Sigmoid colon (tissue), 6 donors: ENCODE measurements at regions not wholly inside any gene's neighbourhood (a gene's known extent, or its start where the extent isn't known, plus 50 kb on each side); places are given as distances from the start of the nearest gene placed in this dataset.

Source experiments
- DNase-seq: peaks from one replicate; pipeline ENCODE4 v3.0.0-alpha.2; 2019
- H3K27ac ChIP-seq, 4 donors: fragments of 200-600 bp; sonication (generic); one replicate each; pipeline ENCODE4 v1.5.1; 2016 to 2019; ENCODE audit warnings: mild to moderate bottlenecking in 1 of 4
- H3K27me3 ChIP-seq, 3 donors: fragments of 200-600 bp; sonication (generic); one replicate each; pipeline ENCODE4 v1.5.1; 2019; ENCODE audit warnings: mild to moderate bottlenecking in 1 of 3
- H3K36me3 ChIP-seq, 4 donors: fragments of 200-600 bp; sonication (generic); one replicate each; pipeline ENCODE4 v1.5.1; 2016 to 2019
- H3K4me1 ChIP-seq, 4 donors: fragments of 200-600 bp; sonication (generic); one replicate each; pipeline ENCODE4 v1.5.1; 2017 to 2019
- H3K4me3 ChIP-seq, 4 donors: fragments of 200-600 bp; sonication (generic); one replicate each; pipeline ENCODE4 v1.5.1; 2017 to 2019; ENCODE audit warnings: mild to moderate bottlenecking in 2 of 4, moderate library complexity in 1 of 4
- H3K9me3 ChIP-seq, 4 donors: fragments of 200-600 bp in 3 of 4; sonication (generic) in 3 of 4; one replicate each; pipeline versions ENCODE4 v1.5.1 to v1.6.1; 2013 to 2019
- EP300 ChIP-seq, 4 donors: sonication (generic); formaldehyde crosslinking; IDR thresholded peaks; one replicate each; pipeline ENCODE4 v1.6.1; 2017; ENCODE audit warnings: antibody characterized with exemption in 4 of 4
- POLR2A ChIP-seq, 2 donors: fragments of 450-650 bp; IDR thresholded peaks; one replicate each; pipeline ENCODE4 v1.6.1; 2016; ENCODE audit warnings: antibody characterized with exemption in 2 of 2, mild to moderate bottlenecking in 2 of 2, moderate library complexity in 2 of 2
- POLR2AphosphoS5 ChIP-seq, 4 donors: sonication (generic); formaldehyde crosslinking; IDR thresholded peaks; one replicate each; pipeline ENCODE4 v1.6.1; 2017; ENCODE audit warnings: antibody characterized with exemption in 4 of 4
- WGBS, 2 donors: extraction: QIAGEN DNeasy Blood & Tissue Kit; methylation state at CpG; one replicate each; pipeline ENCODE4 v1.1.7; 2013; 5-methylcytosine and 5-hydroxymethylcytosine counted together
- intact Hi-C: fragments of 100-400 bp; cut with DNase I; formaldehyde crosslinking; loops from one replicate; pipeline ENCODE4 v1.15.1; 2023
- TF ChIP-seq, protein P1 (sequence below), 4 experiments: fragments of 450-650 bp in 3 of 4; fragments of 200-600 bp in 1 of 4; IDR thresholded peaks; one replicate each; pipeline ENCODE4 v1.5.1; 2016 to 2019; ENCODE audit warnings: antibody characterized with exemption in 4 of 4, mild to moderate bottlenecking in 3 of 4, moderate library complexity in 2 of 4
- donor health status: healthy with polysubstance abuse.
- donor health status: healthy.

DNA sequence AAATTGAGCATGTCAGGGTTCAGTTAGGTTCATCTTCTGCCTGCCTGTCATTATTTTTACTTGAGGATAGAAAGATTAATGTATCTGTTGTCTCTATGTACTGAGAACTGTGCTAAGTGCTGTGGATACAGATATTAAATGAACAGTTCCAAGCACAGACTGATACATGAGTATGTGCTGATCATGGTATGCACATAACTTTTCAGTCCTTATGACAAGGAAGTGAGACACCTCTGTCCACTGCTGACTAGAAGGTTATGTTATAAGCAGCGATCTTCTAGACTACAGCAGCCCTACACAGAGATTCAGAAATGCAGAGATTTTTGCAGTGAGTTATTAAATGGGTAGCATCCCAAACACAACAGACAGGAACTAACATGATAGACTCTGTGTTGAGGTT, 335.6 kb upstream of the MTNR1B start:
- Histone ChIP-seq H3K4me3 (no peak overlapping the region), H3K27ac (no peak overlapping the region), H3K36me3 (no peaks in the 10 kb centered on the region), H3K4me1 (no peaks in the 10 kb centered on the region), H3K27me3 (no peaks in the 10 kb centered on the region), H3K9me3 (no peaks in the 10 kb centered on the region)
- no peak for DNase-seq
- intact Hi-C loops, result no loop called here
- TF ChIP-seq, protein P1, sequence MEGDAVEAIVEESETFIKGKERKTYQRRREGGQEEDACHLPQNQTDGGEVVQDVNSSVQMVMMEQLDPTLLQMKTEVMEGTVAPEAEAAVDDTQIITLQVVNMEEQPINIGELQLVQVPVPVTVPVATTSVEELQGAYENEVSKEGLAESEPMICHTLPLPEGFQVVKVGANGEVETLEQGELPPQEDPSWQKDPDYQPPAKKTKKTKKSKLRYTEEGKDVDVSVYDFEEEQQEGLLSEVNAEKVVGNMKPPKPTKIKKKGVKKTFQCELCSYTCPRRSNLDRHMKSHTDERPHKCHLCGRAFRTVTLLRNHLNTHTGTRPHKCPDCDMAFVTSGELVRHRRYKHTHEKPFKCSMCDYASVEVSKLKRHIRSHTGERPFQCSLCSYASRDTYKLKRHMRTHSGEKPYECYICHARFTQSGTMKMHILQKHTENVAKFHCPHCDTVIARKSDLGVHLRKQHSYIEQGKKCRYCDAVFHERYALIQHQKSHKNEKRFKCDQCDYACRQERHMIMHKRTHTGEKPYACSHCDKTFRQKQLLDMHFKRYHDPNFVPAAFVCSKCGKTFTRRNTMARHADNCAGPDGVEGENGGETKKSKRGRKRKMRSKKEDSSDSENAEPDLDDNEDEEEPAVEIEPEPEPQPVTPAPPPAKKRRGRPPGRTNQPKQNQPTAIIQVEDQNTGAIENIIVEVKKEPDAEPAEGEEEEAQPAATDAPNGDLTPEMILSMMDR (IDR thresholded peaks at IDR 0.05), result no peak
- TF ChIP-seq POLR2A (IDR thresholded peaks at IDR 0.05), result no peak
- TF ChIP-seq EP300 (IDR thresholded peaks at IDR 0.05), result no peak
- TF ChIP-seq POLR2AphosphoS5 (IDR thresholded peaks at IDR 0.05), result no peak
- 78 to 80% methylated on average over 1 of the region's 1 CpG for WGBS, 2 donors

DNA sequence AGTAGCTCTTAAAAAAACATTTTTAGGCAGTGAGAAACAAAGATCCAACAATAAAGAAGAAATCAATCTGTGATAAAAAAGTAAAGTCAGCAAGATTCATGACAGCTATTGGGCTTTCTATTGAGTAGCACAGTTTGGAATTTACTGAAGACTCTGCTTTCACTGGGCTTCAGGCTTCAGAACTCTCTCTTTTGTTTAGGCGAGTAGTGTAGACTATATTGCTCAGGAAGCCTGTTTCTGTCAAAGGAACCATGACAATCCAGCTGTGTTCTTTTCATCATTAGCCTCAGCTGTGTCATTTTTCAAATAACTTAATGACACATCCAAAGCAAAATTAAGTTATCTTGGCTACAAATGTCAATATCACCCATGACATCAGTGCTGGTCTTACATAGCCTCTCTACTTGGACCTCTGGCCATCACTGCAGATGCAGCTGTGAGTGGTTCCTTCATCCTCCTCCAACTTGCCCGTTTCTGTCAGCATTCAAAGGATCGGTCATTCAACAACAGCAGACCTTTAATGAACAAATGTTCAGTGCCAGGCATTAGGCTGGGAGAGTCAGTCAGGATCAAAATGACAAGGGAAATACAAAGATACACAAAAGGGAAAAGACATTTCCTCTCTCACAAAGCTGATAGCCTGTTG, 332.8 kb upstream of the MTNR1B start:
- TF ChIP-seq, protein P1 (IDR thresholded peaks at IDR 0.05), result no peak
- TF ChIP-seq POLR2A (IDR thresholded peaks at IDR 0.05) (no peak), EP300 (IDR thresholded peaks at IDR 0.05) (no peak), POLR2AphosphoS5 (IDR thresholded peaks at IDR 0.05) (no peak)
- no peaks in the 10 kb centered on the region for H3K27me3 ChIP-seq
- no peaks in the 10 kb centered on the region for H3K9me3 ChIP-seq
- H3K27ac ChIP-seq, result no peak overlapping the region
- 80 to 88% methylated on average over 3 of the region's 3 CpGs for WGBS, 2 donors
- H3K4me3 ChIP-seq, result no peak overlapping the region
- intact Hi-C loops, result no loop called here
- H3K36me3 ChIP-seq, result no peaks in the 10 kb centered on the region
- no peaks in the 10 kb centered on the region for H3K4me1 ChIP-seq
- DNase-seq, result no peak

DNA sequence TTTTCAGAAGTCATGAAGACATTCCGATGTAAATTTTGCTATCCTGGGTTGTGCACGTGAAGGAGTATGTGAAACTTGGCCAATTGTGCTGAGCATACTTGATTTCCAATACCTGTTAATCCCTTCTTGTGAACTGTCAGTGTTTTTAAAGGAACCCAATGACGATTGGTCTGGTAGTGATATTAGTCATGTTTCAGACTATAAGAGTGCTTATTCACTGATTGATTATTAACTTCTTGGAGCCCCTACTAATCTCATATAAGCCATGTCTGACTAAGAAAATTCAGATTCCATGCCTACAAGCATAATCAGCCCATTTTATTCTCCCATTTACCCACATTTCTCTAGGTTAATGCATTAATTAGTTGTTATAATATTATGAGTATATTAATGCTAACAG, 330.8 kb upstream of the MTNR1B start:
- Histone ChIP-seq H3K9me3 (no peaks in the 10 kb centered on the region), H3K4me3 (no peak overlapping the region), H3K36me3 (no peaks in the 10 kb centered on the region), H3K4me1 (peaks cover 0 to 9% (median 4%) of the 10 kb centered on the region in 4 donors), H3K27me3 (no peaks in the 10 kb centered on the region), H3K27ac (no peak overlapping the region)
- 91 to 93% methylated on average over 3 of the region's 3 CpGs for WGBS, 2 donors
- intact Hi-C loops, result no loop called here
- no peak for DNase-seq
- no peak for TF ChIP-seq POLR2A (IDR thresholded peaks at IDR 0.05)
- TF ChIP-seq, protein P1 (IDR thresholded peaks at IDR 0.05), result no peak
- TF ChIP-seq EP300 (IDR thresholded peaks at IDR 0.05), result no peak
- no peak for TF ChIP-seq POLR2AphosphoS5 (IDR thresholded peaks at IDR 0.05)

DNA sequence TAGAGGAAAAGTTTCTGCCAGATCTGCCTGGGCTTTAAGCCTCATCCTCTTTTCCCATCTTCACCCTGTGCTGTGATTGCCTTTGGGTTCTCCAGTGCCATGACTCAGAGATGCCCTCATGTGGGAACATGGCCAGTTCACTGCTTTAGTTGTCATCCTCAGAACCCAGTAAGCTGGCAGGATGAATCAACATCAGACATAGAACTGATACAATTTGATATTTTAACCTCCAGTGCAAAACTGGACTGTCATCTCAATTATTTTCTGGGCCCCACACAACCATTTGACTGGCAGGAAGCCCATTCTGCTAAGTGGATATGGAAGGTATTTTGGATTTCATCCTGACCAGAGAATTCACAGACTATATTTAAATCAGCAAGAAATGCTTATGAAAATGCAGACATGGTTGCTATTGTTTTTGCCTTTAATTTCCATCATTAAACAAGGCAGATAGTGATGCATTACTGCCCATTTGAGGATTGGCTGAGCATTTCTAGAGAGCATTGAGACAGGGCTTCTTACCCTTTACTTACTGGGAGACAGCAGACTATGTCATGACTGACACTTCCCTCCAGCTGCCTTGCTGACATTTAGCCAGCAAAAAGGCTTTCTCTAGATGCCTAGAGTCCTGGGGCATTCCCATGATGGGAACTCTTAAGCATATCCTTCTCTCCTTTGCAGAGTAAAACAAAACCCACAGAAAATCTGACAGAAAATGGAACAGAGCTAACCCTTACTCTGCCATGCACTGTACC, 327.1 kb upstream of the MTNR1B start:
- no peak overlapping the region for H3K4me3 ChIP-seq
- intact Hi-C loops, result no loop called here
- H3K27ac ChIP-seq, result no peak overlapping the region
- no peaks in the 10 kb centered on the region for H3K27me3 ChIP-seq
- no peaks in the 10 kb centered on the region for H3K36me3 ChIP-seq
- peaks cover 0 to 9% (median 4%) of the 10 kb centered on the region in 4 donors for H3K4me1 ChIP-seq
- no peaks in the 10 kb centered on the region for H3K9me3 ChIP-seq
- TF ChIP-seq, protein P1 (IDR thresholded peaks at IDR 0.05), result no peak
- no peak for TF ChIP-seq POLR2AphosphoS5 (IDR thresholded peaks at IDR 0.05)
- TF ChIP-seq POLR2A (IDR thresholded peaks at IDR 0.05), result no peak
- TF ChIP-seq EP300 (IDR thresholded peaks at IDR 0.05), result no peak
- no peak for DNase-seq
